ENCODE measurements at regions not wholly inside any gene's neighbourhood (a gene's known extent, or its start where the extent isn't known, plus 50 kb on each side); places are given as distances from the start of the nearest gene placed in this dataset.

- TF ChIP-seq SP1 (IDR thresholded peaks at IDR 0.05) = no peak
- no peak for TF ChIP-seq GABPA (IDR thresholded peaks at IDR 0.05 in 1 of 2, conservative IDR thresholded peaks at IDR 0.05 in 1 of 2)
- no peak for TF ChIP-seq CTCF (IDR thresholded peaks at IDR 0.05; ENCODE audit: low read depth, low read length, missing input control)
- no peak for TF ChIP-seq HNF4G (IDR thresholded peaks at IDR 0.05)
- no peak for TF ChIP-seq YY1 (IDR thresholded peaks at IDR 0.05)
- TF ChIP-seq FOXA1 (IDR thresholded peaks at IDR 0.05) = no peak
- TF ChIP-seq ZBTB33 (IDR thresholded peaks at IDR 0.05) = no peak
- TF ChIP-seq NR2F2 (IDR thresholded peaks at IDR 0.05) = no peak
- TF ChIP-seq RXRA (IDR thresholded peaks at IDR 0.05) = no peak
- no peak for DNase-seq (ENCODE audit: low spot score)
- H3K4me1 ChIP-seq (ENCODE audit: control insufficient read depth in 4 of 4, insufficient read depth in 4 of 4, low read length in 3 of 4) = no peaks in the 10 kb centered on the region
- no peaks in the 10 kb centered on the region for H3K9me3 ChIP-seq (ENCODE audit: control insufficient read depth in 4 of 4, low read length in 3 of 4)
- H3K36me3 ChIP-seq (ENCODE audit: control insufficient read depth in 4 of 4, insufficient read depth in 3 of 4, low read depth in 1 of 4, low read length in 3 of 4) = no peaks in the 10 kb centered on the region
- no peaks in the 10 kb centered on the region for H3K27me3 ChIP-seq (ENCODE audit: control insufficient read depth in 4 of 4, insufficient read depth in 4 of 4, low read length in 3 of 4)
- H3K9ac ChIP-seq (ENCODE audit: low read depth in 1 of 2, low read length in 2 of 2) = no peak overlapping the region
- 86% methylated on average over 2 of the region's 2 CpGs for WGBS
- H3K4me3 ChIP-seq (ENCODE audit: low read depth in 1 of 3, low read length in 3 of 3) = no peak overlapping the region
- no peak overlapping the region for H3K27ac ChIP-seq (ENCODE audit: low read depth in 1 of 2, low read length in 2 of 2)
Measured at GRCh38 chr13:56713656-56714055, 427.1 kb upstream of the PRR20A start.

DNA sequence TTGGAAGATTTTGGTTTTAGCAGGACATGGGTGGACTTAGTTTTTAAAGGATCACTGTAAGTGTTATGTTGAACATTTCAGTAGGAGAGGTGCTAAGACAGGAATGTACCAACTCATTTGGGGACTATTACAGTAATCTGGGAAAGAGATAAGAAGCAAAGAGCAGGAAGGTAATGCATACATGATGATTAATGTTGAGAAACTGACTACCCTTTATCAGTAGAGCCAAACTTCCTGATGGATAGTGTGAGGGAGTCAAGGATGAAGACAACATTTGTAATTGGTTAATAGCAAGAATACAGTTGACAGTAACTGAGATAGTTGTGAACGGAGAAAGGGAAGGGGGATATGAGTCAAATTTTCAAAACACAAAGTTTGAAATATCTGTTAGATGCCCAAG lies 421.9 kb upstream of the PRR20A start:
- Histone ChIP-seq H3K36me3 (ENCODE audit: control insufficient read depth in 4 of 4, insufficient read depth in 3 of 4, low read depth in 1 of 4, low read length in 3 of 4) (no peaks in the 10 kb centered on the region), H3K27me3 (ENCODE audit: control insufficient read depth in 4 of 4, insufficient read depth in 4 of 4, low read length in 3 of 4) (no peaks in the 10 kb centered on the region), H3K4me1 (ENCODE audit: control insufficient read depth in 4 of 4, insufficient read depth in 4 of 4, low read length in 3 of 4) (no peaks in the 10 kb centered on the region), H3K27ac (ENCODE audit: low read depth in 1 of 2, low read length in 2 of 2) (no peak overlapping the region), H3K9ac (ENCODE audit: low read depth in 1 of 2, low read length in 2 of 2) (no peak overlapping the region), H3K4me3 (ENCODE audit: low read depth in 1 of 3, low read length in 3 of 3) (no peak overlapping the region), H3K9me3 (ENCODE audit: control insufficient read depth in 4 of 4, low read length in 3 of 4) (no peaks in the 10 kb centered on the region)
- DNase-seq (ENCODE audit: low spot score) = no peak
- WGBS = 71% methylated on average over 1 of the region's 1 CpG
- no peak for TF ChIP-seq EGR1 (IDR thresholded peaks at IDR 0.05; ENCODE audit: low read depth in 2 of 2)
- TF ChIP-seq YY1 (IDR thresholded peaks at IDR 0.05) = no peak
- TF ChIP-seq ZBTB33 (IDR thresholded peaks at IDR 0.05) = no peak
- TF ChIP-seq, protein P1, sequence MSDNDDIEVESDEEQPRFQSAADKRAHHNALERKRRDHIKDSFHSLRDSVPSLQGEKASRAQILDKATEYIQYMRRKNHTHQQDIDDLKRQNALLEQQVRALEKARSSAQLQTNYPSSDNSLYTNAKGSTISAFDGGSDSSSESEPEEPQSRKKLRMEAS (IDR thresholded peaks at IDR 0.05) = no peak
- TF ChIP-seq REST (IDR thresholded peaks at IDR 0.05) = no peak
- TF ChIP-seq FOXA1 (IDR thresholded peaks at IDR 0.05) = no peak
- TF ChIP-seq GABPA (IDR thresholded peaks at IDR 0.05 in 1 of 2, conservative IDR thresholded peaks at IDR 0.05 in 1 of 2) = no peak
